ENCODE measurements at regions not wholly inside any gene's neighbourhood (a gene's known extent, or its start where the extent isn't known, plus 50 kb on each side); places are given as distances from the start of the nearest gene placed in this dataset.

- TF ChIP-seq YY1 (IDR thresholded peaks at IDR 0.05; ENCODE audit: insufficient read depth, insufficient read length) (no peak), ZNF274 (IDR thresholded peaks at IDR 0.05; ENCODE audit: low read depth, low read length) (no peak)
Observed at GRCh38 chr2:150339282-150339681, 148.2 kb downstream of the RND3 start.
